ENCODE measurements at regions not wholly inside any gene's neighbourhood (a gene's known extent, or its start where the extent isn't known, plus 50 kb on each side); places are given as distances from the start of the nearest gene placed in this dataset.

- ATAC-seq (no peak), DNase-seq (ENCODE audit: low spot score) (no peak)
- peaks cover 5% of the 10 kb centered on the region for H3K27me3 Mint-ChIP-seq (ENCODE audit: insufficient read depth, low read depth, poor library complexity)
- H3K27ac Mint-ChIP-seq: no peak overlapping the region
- no peak overlapping the region for H2AFZ ChIP-seq
- TF ChIP-seq NANOG (IDR thresholded peaks at IDR 0.05; ENCODE audit: borderline replicate concordance) (no peak), JUNB (IDR thresholded peaks at IDR 0.05; ENCODE audit: unreplicated experiment) (no peak), POLR2AphosphoS5 (IDR thresholded peaks at IDR 0.05; ENCODE audit: low read depth) (no peak), ZNF331 (CRISPR knock-in tag; IDR thresholded peaks at IDR 0.05; ENCODE audit: low read depth) (no peak)
- no peaks in the 10 kb centered on the region for H4K20me1 ChIP-seq (replicated peaks; ENCODE audit: insufficient read depth)
- H3K79me2 ChIP-seq (replicated peaks; ENCODE audit: insufficient read depth): no peaks in the 10 kb centered on the region
- no peaks in the 10 kb centered on the region for H3K4me1 Mint-ChIP-seq
- no peaks in the 10 kb centered on the region for H3K9me2 ChIP-seq (ENCODE audit: insufficient read depth)
- no peaks in the 10 kb centered on the region for H3K27me3 ChIP-seq (ENCODE audit: insufficient read depth)
- no peaks in the 10 kb centered on the region for H3F3A ChIP-seq (replicated peaks; ENCODE audit: low read depth)
- H3K9me3 Mint-ChIP-seq: peaks cover 99% of the 10 kb centered on the region
- H3K4me1 ChIP-seq (ENCODE audit: insufficient read depth): no peaks in the 10 kb centered on the region
- H3K27ac ChIP-seq (ENCODE audit: low read depth): no peak overlapping the region
- no peak overlapping the region for H3K4me2 ChIP-seq
- no peak overlapping the region for H3K4me3 ChIP-seq
- peaks cover 43% of the 10 kb centered on the region for H3K36me3 Mint-ChIP-seq (ENCODE audit: low read depth)
- no peaks in the 10 kb centered on the region; the same call in 1 of the 2 replicates for H3K36me3 ChIP-seq (ENCODE audit: insufficient read depth)
- no peak overlapping the region for H3K4me3 Mint-ChIP-seq
Observed at GRCh38 chr10:130627346-130628045, 491.3 kb downstream of the GLRX3 start.

DNA sequence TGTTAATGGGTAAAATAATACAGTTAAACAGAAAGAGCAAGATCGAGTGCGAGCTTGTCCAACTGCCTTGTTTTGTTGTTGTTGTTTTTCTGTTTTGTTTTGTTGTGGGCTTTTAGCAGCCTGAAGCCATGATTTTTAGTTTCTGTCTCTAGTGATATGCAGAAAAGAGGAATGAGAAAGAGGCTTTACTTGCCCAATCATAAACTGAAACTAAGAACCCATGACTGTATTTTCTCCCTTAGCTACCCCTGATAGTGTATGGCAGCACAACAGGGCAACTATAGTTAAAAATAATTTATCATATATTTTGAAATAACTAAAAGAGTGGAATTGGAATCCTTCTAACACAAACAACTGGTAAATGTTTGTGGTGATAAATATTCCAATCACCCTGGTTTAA lies 493.9 kb downstream of the GLRX3 start:
- no peaks in the 10 kb centered on the region for H3F3A ChIP-seq (replicated peaks; ENCODE audit: low read depth)
- Mint-ChIP-seq H3K27me3 (ENCODE audit: insufficient read depth, low read depth, poor library complexity) (peaks cover 5% of the 10 kb centered on the region), H3K36me3 (ENCODE audit: low read depth) (peaks cover 28% of the 10 kb centered on the region), H3K4me1 (no peaks in the 10 kb centered on the region), H3K4me3 (no peak overlapping the region), H3K27ac (no peak overlapping the region), H3K9me3 (peaks cover 99% of the 10 kb centered on the region)
- no peak overlapping the region for H3K4me3 ChIP-seq
- no peak overlapping the region for H3K27ac ChIP-seq (ENCODE audit: low read depth)
- H3K4me2 ChIP-seq: no peak overlapping the region
- no peak for ATAC-seq
- H3K9me2 ChIP-seq (ENCODE audit: insufficient read depth): no peaks in the 10 kb centered on the region
- DNase-seq (ENCODE audit: low spot score): no peak
- H3K79me2 ChIP-seq (replicated peaks; ENCODE audit: insufficient read depth): no peaks in the 10 kb centered on the region
- no peaks in the 10 kb centered on the region for H3K4me1 ChIP-seq (ENCODE audit: insufficient read depth)
- no peaks in the 10 kb centered on the region for H4K20me1 ChIP-seq (replicated peaks; ENCODE audit: insufficient read depth)
- no peaks in the 10 kb centered on the region for H3K27me3 ChIP-seq (ENCODE audit: insufficient read depth)
- no peaks in the 10 kb centered on the region for H3K36me3 ChIP-seq (ENCODE audit: insufficient read depth)
- H2AFZ ChIP-seq: no peak overlapping the region
- no peak for TF ChIP-seq EZH2 (IDR thresholded peaks at IDR 0.05; ENCODE audit: low read depth, unreplicated experiment)
- TF ChIP-seq CREB1 (CRISPR knock-in tag; IDR thresholded peaks at IDR 0.05; ENCODE audit: low read depth): no peak
- no peak for TF ChIP-seq POLR2AphosphoS5 (IDR thresholded peaks at IDR 0.05; ENCODE audit: low read depth)
- no peak for TF ChIP-seq ZNF331 (CRISPR knock-in tag; IDR thresholded peaks at IDR 0.05; ENCODE audit: low read depth)
- TF ChIP-seq REST (IDR thresholded peaks at IDR 0.05; ENCODE audit: unreplicated experiment): no peak
- TF ChIP-seq, protein P1, sequence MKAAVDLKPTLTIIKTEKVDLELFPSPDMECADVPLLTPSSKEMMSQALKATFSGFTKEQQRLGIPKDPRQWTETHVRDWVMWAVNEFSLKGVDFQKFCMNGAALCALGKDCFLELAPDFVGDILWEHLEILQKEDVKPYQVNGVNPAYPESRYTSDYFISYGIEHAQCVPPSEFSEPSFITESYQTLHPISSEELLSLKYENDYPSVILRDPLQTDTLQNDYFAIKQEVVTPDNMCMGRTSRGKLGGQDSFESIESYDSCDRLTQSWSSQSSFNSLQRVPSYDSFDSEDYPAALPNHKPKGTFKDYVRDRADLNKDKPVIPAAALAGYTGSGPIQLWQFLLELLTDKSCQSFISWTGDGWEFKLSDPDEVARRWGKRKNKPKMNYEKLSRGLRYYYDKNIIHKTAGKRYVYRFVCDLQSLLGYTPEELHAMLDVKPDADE (IDR thresholded peaks at IDR 0.05): no peak
- no peak for TF ChIP-seq CTCF (conservative IDR thresholded peaks at IDR 0.05; ENCODE audit: low read depth in 2 of 2)

Data from GM23338 (cell line).